ENCODE measurements at regions not wholly inside any gene's neighbourhood (a gene's known extent, or its start where the extent isn't known, plus 50 kb on each side); places are given as distances from the start of the nearest gene placed in this dataset.

DNA sequence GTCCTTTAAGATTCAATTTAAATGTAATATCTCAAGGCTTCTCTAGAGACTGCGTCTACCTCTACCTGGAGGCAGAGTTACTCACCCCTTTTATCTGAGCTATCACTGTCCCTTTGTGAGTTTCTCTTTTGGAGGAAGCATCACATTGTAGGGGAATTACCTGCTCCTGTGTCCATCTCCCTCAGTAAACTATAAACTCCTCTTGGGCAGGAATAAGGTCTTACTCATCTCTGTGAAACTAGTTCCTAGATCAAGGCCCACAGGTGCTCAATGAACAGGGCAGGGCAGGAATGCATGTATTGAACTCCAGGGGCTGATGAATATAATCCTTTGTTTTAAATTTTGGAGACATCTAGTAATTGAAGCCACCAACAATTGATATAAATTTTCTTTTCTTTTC is 139.8 kb upstream of the ERCC6L2 start:
- no peak for TF ChIP-seq POLR2A (IDR thresholded peaks at IDR 0.05)
- TF ChIP-seq, protein P1, sequence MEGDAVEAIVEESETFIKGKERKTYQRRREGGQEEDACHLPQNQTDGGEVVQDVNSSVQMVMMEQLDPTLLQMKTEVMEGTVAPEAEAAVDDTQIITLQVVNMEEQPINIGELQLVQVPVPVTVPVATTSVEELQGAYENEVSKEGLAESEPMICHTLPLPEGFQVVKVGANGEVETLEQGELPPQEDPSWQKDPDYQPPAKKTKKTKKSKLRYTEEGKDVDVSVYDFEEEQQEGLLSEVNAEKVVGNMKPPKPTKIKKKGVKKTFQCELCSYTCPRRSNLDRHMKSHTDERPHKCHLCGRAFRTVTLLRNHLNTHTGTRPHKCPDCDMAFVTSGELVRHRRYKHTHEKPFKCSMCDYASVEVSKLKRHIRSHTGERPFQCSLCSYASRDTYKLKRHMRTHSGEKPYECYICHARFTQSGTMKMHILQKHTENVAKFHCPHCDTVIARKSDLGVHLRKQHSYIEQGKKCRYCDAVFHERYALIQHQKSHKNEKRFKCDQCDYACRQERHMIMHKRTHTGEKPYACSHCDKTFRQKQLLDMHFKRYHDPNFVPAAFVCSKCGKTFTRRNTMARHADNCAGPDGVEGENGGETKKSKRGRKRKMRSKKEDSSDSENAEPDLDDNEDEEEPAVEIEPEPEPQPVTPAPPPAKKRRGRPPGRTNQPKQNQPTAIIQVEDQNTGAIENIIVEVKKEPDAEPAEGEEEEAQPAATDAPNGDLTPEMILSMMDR (IDR thresholded peaks at IDR 0.05), result no peak
